ENCODE measurements at regions not wholly inside any gene's neighbourhood (a gene's known extent, or its start where the extent isn't known, plus 50 kb on each side); places are given as distances from the start of the nearest gene placed in this dataset.

- no peak for DNase-seq
Observed at GRCh38 chr14:34041220-34041619, 90.3 kb upstream of the EGLN3 start.

- DNase-seq, result no peak
Observed at GRCh38 chr14:34040766-34041165, 89.9 kb upstream of the EGLN3 start.

GRCh38 chr14:34039428-34040047 lies 88.7 kb upstream of the EGLN3 start:
- DNase-seq, result no peak

- no peak for DNase-seq
Observed at GRCh38 chr14:34038358-34039057, 87.6 kb upstream of the EGLN3 start.

GRCh38 chr14:34036319-34036766 lies 85.5 kb upstream of the EGLN3 start:
- no peak for DNase-seq

- DNase-seq, result no peak
Observed at GRCh38 chr14:34035934-34036250, 85.0 kb upstream of the EGLN3 start.

- DNase-seq, result no peak
Observed at GRCh38 chr14:34035177-34035933, 84.5 kb upstream of the EGLN3 start.

GRCh38 chr14:34034447-34035176 lies 83.7 kb upstream of the EGLN3 start:
- DNase-seq, result no peak

- DNase-seq, result no peak
Observed at GRCh38 chr14:34032720-34033119, 81.8 kb upstream of the EGLN3 start.

GRCh38 chr14:34030864-34031263 lies 80.0 kb upstream of the EGLN3 start:
- peak; percentile 90 for DNase-seq

GRCh38 chr14:34029921-34030334 lies 79.1 kb upstream of the EGLN3 start:
- DNase-seq, result peak; percentile 88

- no peak for DNase-seq
Observed at GRCh38 chr14:34027990-34028495, 77.2 kb upstream of the EGLN3 start.

- no peak for DNase-seq
Observed at GRCh38 chr14:34027130-34027989, 76.5 kb upstream of the EGLN3 start.

- no peak for DNase-seq
Observed at GRCh38 chr14:34025325-34026017, 74.6 kb upstream of the EGLN3 start.

- no peak for DNase-seq
Observed at GRCh38 chr14:34024768-34025144, 73.9 kb upstream of the EGLN3 start.

- no peak for DNase-seq
Observed at GRCh38 chr14:34023824-34024767, 73.2 kb upstream of the EGLN3 start.

GRCh38 chr14:34021096-34021495 lies 70.2 kb upstream of the EGLN3 start:
- no peak for DNase-seq

GRCh38 chr14:34020014-34020413 lies 69.1 kb upstream of the EGLN3 start:
- no peak for DNase-seq

GRCh38 chr14:34018564-34019244 lies 67.8 kb upstream of the EGLN3 start:
- no peak for DNase-seq
